Activated CD8-positive, alpha-beta memory T cell treated with anti-CD3 and anti-CD28 coated beads for 1 hour (primary cell): ENCODE measurements at regions not wholly inside any gene's neighbourhood (a gene's known extent, or its start where the extent isn't known, plus 50 kb on each side); places are given as distances from the start of the nearest gene placed in this dataset.
"Not testable (repeated sequence)": the region's sequence is repeated elsewhere in the genome, so short reads cannot be mapped to it uniquely, and the experiment has no call there.

ENCODE experiments used
- DNase-seq, 2 donors: peaks; one replicate each; pipeline ENCODE4 v3.0.0-alpha.2; 2020; ENCODE audit warnings: low read depth in 1 of 2; ENCODE audit errors: extremely low read depth in 1 of 2

DNA sequence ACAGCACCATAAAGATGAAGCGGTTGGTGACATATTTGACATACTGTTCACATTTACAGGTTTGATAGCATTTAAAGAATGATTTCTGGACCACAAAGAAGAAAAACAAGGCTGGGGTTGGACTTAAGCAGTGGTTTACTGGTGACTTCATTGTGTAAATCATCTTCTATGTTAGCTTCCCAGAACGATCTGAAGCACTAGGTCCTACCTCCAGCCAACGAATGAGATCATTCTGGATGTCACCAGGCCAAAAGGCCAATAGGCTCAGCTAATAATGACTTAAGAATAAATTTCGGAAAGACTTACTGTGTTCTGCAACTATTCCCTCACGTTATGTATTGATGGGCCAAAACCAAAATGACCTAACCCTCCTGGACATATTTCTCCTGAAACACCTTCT, 675.3 kb upstream of the CCNG1 start:
- DNase-seq: no peak

GRCh38 chr5:162769019-162769418, 668.4 kb upstream of the CCNG1 start:
- no peak for DNase-seq

GRCh38 chr5:162785673-162786072, 651.7 kb upstream of the CCNG1 start:
- DNase-seq: no peak

DNA sequence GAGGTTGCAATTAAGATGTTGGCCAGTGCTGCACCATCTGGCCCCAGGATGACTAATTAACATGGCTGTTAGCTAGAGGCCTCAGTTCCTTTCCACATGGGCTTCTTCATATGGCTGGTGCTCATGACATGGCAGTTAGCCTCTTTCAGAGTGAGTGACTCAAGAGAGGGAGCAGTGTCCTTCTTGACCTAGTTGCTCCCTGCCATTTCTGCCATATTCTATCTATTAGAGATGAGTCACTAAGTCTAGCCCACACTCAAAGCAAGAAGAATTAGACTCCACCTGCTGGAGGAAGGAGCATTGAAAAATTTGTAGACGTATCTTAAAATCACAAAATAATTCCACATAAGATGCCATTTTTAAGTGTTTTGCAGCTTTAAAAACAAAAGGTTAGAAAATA, 651.2 kb upstream of the CCNG1 start:
- no peak for DNase-seq

DNA sequence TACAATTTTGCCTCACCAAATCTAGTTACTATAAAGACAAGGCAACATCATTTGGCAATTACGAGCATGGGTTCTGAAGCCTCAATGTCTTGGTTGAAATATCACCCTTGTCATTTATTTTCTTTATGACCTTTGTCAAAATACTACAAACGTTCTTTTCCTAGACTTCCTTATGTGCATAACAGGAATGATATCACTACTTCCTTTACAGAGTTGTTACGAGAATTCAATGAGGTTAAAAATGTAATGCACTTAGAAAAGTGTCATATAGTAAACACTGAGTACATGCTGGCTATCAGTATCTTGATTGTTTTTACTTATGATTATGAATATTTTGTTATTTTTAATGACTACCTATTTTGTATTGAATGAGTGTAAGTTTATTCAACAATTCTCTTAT, 640.9 kb upstream of the CCNG1 start:
- no peak for DNase-seq

GRCh38 chr5:162800301-162800700, 637.1 kb upstream of the CCNG1 start:
- DNase-seq: no peak

DNA sequence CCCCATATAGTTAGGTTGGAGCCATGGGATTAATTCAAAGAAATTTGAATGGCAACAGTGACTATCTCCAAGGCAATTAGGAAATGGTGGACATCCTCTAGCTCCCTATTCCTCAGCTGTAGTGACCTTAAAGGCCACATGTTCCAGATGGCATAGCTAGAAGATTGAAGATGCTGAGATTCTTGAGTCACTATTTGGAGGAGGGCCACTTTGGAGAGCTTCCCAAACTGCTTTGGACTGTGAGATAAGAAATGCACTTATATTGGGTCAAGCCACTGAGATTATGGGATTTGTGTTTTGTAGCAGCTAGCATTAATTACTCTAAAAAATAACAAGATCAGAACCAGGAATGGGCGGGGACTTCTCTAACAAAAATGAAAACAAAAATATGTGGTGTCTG, 636.2 kb upstream of the CCNG1 start:
- DNase-seq: no peak

DNA sequence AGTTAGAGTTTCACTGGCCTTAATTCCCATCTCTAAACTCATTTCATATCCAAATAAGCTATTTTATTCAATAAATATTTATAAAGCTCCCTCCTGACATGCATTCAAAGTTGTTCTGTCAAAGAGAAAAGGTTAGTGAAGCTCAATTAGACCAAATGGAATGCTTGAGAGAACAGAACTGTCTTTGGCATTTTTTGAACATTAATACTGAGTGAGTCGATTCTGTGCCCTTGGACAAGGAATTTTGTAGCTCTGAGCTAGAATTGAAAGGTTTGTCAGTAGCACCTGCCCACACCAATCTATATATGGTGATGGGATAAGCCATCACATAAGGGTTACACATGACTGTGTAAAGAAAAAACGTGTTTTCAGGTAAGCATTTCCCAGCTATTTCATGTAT, 631.2 kb upstream of the CCNG1 start:
- no peak for DNase-seq

DNA sequence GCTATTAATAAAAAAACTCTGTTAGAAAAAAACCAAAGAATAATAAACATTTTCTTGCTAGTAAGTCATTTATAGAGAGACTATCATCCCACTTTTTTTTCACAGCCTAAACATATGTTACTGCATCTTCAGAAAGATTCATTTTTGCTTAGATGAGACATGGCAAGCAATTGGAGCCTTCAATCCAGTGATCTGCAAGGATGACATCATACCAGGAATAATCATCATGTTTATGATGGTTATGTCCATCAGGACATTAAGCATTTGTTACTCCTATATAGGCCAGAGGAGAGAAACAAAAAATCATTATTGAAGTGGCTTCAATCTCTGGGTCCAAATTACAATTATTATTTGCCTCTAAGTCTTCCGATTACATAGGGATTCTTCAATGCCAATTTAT, 626.3 kb upstream of the CCNG1 start:
- DNase-seq: no peak

- no peak for DNase-seq
These were observed 620.6 kb upstream of the CCNG1 start for GRCh38 chr5:162816816-162817215.

- no peak for DNase-seq
These were observed 620.0 kb upstream of the CCNG1 start for GRCh38 chr5:162817364-162817763.

- not testable (repeated sequence) for DNase-seq
These were observed 615.7 kb upstream of the CCNG1 start for GRCh38 chr5:162821664-162822063.

- DNase-seq: no peak
These were observed 613.0 kb upstream of the CCNG1 start for GRCh38 chr5:162824360-162824759.

DNA sequence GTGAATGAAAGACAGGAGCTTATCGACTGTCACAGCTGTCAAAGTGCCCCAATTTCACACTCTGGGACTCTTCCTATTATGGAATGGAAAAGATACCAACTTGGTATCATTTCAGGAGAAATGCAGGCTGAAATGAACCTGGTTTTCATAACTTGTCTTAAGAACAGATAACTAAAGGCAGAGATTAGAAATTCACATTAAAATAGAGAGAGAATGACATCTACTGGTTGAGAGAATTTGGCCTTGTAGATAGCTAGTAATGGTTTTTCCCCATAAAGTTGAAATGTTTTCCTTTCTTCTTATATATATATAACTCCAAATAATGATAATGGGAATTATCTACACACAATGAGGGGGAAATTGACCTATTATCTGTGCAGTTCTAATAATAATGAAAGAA, 600.2 kb upstream of the CCNG1 start:
- no peak for DNase-seq

DNA sequence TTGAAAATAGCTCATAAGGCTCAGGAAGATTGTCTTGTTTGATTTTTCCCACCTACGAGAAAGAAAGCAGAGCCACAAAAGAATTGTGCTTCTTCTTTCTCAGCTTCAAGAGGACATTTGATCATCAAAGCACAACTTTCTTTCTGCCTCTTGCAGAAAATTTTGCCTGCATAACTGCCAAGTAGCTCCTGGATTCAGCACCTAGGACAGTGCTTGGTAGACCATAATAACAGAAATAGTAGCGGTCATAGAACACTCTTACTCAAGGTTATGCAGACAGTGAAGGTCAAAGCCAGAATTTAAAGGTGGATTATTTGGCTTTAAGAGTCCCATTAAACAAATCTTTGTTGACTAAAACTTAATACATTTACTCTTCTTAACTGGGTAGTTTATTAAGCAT, 594.7 kb upstream of the CCNG1 start:
- no peak for DNase-seq

- DNase-seq: no peak
These were observed 585.3 kb upstream of the CCNG1 start for GRCh38 chr5:162852134-162852533.

GRCh38 chr5:162858770-162859169, 578.6 kb upstream of the CCNG1 start:
- no peak for DNase-seq

DNA sequence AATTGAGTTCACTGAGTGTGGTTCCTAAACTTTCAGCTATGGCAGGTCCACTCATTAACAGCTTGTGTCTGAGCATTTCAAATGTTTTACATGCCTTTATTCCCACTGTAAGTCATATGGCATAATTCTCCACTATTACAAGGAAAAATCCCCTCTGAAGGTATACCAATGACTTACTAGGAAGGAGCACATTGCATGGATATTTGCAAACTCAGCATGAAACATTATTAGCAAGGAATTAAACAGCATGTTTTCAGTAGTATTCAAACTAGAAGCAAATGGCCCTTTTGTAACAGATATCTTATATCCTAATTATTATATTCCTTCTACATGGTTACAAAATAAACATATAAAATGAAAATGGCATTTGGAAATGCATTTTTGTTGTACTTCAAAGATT, 566.4 kb upstream of the CCNG1 start:
- DNase-seq: no peak

DNA sequence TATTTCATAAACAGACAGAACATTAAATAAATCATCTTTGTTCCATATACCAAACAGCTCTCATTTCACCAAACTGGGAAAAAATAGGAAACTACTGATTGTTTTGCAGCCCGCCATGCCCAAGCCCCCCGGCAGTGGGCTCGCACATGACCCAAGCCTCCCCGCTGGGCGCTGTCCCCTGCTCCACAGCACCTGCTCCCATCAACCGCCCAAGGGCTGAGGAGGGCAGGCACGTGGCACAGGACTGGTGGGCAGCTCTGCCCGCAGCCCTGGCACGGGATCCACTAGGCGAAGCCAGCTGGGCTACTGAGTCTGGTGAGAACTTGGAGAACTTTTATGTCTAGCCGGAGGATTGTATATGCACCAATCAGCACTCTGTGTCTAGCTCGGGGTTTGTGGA, 554.8 kb upstream of the CCNG1 start:
- DNase-seq: no peak

- DNase-seq: no peak
These were observed 550.7 kb upstream of the CCNG1 start for GRCh38 chr5:162886717-162887116.

DNA sequence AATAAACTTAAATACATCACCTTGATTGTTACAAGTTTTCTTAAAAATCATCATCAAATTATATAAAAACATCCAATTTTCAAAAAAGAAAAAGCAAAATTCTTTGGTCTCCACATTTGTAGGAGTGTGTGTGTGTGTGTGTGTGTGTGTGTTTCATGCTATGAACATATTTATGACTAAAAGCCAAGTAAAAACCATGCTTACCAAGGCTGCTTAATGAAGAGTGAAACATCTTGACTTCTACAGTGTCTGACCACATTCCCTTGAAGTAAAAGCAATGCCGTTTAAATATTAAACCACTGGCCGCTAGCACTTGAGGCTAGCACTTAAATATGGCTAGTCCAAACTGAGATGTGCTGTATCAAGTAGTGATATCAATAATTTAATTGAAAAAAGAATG, 549.1 kb upstream of the CCNG1 start:
- no peak for DNase-seq

DNA sequence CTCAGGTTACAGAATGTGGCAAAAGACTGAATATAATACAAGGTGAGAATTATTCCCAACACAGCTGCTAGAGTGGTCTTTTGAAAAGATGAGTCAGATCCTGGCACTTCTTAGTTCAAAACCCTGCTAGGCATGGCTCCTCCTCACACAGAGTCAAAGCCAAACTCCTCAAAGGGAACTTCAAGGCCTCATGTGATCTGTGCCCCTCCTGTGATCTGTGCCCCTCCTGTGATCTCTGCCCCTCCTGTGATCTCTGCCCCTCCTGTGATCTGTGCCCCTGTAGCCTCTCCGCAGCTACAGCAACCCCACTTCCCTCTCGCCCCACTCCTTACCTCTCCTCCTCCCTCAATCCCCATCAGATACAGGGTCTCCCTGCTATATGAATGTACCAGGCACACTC, 525.5 kb upstream of the CCNG1 start:
- DNase-seq: no peak

DNA sequence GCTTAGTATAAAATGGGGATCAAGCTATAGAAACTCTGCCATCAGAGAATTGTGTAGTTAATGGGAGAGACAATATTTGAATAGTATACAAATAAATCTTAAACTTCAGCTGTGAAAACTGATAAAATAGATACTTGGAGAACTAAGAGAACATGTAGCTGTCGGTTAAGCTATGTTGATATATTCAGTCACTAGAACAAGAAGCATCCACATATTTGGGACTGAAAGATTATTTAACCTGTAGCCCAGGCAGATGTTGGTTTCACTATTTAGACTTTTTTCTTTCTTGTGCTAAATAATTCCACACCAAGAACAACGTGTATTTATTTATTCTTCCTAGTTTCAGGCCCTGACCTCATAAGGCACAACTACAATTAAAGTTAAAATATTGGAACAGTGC, 521.0 kb upstream of the CCNG1 start:
- DNase-seq: no peak

DNA sequence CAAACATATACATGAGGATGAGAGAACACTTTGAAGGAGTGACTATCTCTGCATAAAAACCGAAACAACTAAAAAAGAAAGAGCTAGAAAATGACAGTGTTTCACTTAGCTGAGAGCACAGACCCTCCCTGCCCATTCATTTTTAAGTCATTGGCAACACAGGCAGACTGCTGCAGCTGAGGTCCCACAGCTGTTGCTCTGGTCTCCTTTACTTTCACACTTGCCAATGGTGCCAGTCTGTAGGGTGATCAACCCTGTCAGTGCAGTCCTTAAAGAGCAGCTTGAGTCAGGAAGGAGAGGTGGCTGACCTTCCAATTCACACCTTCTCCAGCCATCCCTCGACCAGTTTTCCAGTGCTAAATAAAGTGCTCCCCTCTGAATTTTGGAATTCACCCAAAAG, 508.3 kb upstream of the CCNG1 start:
- DNase-seq: no peak
